Left hindlimb (tissue), 1 donor: ENCODE measurements at regions not wholly inside any gene's neighbourhood (a gene's known extent, or its start where the extent isn't known, plus 50 kb on each side); places are given as distances from the start of the nearest gene placed in this dataset.

Experiments used
- DNase-seq: peaks from one replicate; pipeline ENCODE4 v3.0.0-alpha.2; 2018

DNA sequence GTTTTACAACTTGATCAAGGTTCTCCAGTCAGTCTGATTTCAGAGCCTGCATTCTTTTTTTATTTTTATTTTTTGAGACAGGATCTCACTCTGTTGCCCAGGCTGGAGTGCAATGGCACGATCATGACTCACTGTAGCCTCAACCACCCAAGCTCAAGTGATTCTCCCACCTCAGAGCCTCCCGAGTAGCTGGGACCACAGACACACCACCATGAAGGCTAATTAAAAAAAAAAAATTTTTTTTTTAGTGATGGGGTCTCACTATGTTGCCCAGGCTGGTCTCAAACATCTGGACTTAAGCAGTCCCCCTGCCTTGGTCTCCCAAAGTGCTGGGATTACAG, 117.2 kb upstream of the NAV2 start:
- no peak for DNase-seq

DNA sequence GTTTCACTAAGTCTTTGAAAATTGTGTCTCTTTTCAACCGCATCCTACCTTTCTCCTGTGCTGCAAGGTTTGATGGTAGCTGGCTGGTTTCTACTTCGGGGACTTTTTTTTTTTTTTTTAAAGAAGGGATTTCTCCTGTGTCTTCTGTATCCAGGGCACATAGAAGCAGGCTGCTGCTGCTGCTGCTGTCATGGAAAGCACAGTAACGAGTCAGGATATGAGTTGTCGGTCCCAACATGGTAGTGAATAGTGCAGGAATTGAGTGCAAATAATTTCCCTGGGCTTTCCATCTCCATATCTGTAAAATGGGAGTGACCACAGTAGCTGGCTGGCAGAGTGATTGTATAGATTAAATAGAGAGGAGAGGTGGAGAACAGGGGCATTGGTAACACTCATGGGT, 118.3 kb upstream of the NAV2 start:
- no peak for DNase-seq

DNA sequence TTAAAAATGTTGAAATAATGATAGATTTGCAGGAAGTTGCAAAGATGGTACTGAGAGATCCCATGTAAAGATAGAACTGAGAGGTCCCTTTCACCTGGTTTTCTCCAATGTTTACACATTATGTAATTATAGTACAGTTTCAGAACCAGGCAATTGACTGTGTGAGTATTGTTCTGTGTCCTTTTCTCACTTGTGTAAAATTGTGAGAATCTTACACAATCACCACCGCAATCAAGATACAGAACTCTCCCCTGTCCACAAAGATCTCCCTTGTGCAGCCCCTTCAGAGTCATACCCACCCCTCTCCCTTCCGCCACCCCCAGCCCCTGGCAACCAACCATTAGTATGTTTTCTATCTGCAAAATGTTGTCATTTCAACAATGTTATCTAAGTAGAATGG, 119.8 kb upstream of the NAV2 start:
- DNase-seq, result no peak

DNA sequence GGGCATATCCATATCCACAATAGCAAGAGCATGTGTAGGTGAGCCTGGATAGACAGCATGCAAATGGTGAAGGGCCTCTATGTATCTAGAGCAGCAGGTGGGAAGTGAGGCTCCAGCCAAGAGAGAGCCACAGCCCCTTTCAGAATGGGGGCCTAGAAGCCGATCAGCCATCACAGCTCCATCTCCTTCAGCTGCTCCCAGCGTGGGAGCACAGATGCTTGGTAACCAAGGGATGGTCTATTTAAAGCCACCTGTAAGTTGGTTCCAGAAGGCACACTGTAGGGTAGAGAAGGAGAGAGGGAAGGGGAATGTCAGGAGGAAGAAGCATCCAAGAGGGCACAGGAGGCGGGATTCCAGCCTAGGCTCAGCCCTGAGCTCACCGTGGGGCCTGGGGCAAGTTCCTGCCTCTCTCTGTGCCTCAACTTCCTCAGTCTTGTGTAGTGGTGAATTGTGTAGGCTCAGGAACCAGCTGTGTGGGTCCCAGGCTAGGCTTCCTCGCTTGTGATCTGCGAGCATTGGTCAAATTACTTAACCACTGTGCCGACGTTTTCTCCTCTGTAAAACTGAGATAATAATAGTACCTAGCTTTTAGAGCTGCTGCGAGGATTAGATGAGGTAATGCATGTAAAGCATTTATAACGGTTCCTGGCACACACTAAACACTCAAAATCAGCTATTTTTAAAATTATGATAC, 122.9 kb upstream of the NAV2 start:
- no peak for DNase-seq

DNA sequence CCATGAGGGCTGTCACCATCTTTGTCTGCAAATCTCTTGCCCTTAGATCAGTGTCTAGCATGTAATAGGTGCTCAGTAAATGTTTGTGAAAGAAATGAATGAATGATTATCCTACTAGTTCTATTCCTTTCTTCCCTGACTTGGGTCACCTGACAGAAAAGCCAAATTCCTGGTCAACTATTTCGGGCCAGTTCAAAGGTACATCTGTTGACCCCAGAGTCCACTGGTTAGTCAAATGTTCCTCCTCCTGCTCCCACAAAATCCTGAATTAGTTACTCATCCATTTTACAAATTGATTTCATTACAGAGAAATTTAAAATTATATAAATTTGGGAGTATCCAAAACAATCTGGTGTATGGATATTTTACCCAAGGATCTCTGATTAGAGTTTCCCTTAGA, 124.7 kb upstream of the NAV2 start:
- no peak for DNase-seq

DNA sequence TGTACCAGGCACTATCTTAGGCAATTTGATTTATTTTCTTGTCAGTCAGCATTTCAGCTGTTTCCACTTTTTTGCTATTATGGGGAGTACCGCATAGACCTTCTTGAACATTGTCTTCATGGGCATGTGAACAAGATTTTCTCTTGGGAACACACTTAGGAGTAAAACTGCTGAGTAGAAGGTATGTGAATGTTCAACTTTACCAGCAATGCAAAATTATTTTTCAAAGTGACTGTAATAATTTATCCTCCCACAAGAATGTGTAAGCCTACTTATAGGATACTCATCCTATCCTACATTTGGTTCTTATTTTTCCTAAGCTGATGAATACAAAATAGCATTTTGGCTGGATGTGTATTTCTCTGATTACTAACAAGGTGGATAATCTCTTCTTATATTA, 132.0 kb upstream of the NAV2 start:
- no peak for DNase-seq

DNA sequence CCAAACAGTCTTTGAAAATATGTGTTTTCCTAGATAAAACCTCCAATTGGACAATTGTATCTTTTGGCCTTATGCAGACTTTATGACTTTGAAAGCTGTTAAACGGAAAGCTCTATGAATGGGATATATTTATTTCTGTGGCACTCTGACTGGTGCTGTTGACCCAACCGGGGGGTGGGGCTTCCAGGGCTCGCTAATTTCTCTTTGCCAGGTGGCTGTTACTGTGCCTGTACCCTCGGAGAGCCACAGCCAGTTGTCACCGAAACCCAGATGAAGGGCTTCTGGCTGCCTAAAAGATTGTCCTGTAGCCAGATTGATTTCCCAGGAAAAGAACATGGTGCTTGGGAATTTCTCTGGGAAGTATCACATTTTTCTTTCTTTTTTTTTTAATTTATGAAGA, 132.7 kb upstream of the NAV2 start:
- DNase-seq, result no peak

DNA sequence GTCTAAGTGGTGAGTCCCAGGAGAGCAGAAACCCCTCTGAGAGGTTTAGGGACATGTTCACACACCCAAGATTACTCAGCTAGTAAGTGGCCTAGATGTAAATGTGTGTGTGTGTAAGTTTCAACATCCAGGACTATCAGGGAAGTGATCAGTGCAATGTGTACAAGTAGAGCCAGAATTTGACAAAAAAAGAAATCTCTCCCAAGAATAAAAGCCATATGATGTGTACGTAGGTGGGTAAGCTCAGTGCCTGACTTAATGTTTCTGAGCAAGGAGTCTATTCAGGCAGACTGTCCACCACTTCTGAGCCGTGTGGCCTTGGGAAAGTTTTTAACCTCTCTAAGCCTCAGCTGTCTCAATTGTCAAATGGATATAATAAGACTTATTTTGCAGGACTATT, 133.8 kb upstream of the NAV2 start:
- DNase-seq, result no peak

DNA sequence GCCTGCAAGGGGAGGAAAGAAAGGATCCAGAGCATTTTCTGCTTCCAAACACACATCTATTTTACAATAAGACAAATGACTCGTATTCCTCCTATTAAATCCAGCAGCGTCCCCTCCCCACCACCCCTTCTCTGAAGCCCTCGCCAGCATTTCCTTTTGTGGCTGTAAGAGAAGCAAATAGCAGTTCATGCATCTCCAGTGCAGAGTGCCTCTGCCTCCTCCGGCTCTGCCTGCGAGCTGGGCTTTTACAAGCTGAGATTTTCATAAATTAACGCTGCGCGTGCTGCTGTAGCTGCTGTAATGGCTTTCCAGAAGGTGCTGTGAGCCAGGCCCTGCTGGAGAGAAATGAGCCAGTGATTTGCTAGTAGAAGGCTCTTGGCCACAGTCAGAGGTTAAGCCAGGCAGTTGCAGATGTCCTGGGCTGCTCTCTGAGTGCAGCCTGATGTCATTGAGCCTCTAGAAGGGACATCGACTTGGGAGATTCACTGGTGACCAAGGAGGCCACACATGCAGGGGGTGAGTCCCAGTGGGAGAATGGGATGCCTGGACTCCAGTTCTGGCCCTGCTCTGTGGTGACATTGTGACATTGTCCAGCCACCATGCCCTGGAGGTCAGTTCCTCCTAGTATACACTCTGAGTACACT, 134.5 kb upstream of the NAV2 start:
- peak; percentile 77 for DNase-seq

DNA sequence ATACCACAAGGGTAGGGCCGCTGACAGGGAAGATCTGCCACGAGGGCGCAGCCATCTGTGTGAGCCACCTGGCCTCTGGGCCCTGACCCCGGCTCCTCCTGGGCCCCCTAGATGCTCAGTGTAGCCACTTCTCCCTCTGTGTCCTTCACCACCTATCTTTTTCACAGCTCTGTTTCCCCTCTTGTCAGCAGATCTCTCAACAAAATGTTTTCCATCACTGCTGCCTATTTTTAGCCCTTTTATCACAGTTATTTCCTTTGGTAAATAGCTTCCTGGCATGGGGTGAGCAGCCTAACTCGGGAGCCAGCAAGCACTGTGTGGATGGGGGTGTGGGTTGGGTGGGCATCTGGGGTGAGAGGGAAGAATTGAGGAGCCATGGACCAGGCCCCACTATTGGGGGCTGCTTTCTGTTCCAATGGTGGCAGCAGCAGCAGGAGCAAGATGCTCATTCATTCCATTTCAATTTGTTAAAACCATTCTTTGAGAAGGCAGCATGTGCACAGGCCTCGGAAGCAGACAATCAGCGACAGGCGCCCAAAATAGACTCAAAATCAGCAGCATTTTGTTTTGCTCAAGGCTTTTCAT, 135.2 kb upstream of the NAV2 start:
- DNase-seq, result no peak

DNA sequence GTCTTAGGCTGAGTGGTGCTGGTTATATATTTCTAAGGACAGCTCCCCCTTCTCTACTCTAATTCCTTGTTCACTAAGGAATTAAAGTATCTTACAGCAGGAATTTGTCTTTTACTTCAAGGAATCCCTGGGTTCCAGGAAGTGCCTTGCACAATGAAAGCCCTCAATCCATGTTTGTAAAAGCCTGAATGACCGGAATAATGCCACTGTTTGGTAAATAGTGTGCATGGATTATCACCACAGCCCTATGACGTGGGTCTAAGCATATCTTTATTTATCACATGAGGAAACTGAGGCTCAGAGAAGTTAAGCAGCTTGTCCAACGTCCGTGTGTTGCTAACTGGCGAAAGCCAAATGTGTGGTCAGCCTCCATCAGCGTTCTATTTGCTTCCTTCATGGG, 135.7 kb upstream of the NAV2 start:
- no peak for DNase-seq

DNA sequence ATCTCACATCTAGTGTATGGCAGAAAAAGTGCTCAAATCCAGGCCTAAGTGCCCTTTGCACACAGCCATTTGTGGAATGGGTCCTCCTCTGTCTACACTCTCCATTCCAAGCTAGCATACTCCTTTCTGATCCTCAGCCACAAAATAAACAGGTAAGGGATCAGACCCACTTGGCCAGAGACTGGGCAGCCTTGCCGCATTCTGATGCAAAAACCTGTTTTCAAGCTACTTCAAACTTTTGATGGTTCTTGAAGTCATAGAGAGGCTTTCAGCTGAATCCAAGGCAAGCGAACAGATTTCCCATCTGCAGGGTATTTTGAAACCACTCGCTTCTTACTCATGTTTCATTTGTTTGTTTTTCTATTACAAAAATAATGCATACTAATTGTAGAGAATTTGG, 136.6 kb upstream of the NAV2 start:
- no peak for DNase-seq

DNA sequence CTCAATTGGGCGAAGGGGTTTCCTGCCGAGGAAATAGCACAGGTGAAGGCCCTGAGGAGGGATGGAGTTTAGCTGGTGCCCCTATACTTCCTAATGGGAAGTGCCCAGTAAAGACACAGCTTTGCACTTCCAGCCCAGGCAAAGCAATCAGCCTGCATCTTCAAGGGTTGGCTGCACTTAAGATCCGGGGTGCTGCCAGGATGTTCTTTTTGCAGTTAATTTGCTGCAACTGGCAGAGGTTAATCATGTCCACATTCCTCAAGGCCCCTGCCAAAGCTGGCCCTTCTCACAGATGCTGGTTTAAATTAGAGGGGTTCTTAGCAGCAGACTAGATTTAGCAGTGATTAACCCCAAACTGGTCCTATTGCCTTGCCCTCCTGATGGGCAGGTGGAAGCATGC, 137.7 kb upstream of the NAV2 start:
- no peak for DNase-seq

DNA sequence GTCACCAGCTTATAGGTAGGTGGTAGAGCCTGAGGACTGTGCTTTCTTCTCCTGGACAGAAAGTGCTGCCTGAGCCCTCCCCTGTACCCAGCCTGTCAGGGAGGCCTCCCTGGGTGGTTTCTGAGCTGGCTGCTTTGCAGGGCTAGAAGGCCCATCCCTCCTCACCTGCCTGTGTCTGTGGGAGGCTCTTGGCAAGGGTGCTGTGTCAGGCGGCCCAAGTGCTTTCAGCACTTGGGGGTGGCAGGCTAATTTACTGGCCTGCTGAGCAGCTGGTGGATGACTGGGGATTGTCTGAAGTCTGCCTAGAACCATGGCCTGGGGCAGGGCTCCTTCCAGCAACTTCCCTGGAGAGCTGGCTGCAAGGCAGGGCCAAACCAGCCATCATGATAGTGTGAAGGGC, 139.0 kb upstream of the NAV2 start:
- DNase-seq, result peak; percentile 34

DNA sequence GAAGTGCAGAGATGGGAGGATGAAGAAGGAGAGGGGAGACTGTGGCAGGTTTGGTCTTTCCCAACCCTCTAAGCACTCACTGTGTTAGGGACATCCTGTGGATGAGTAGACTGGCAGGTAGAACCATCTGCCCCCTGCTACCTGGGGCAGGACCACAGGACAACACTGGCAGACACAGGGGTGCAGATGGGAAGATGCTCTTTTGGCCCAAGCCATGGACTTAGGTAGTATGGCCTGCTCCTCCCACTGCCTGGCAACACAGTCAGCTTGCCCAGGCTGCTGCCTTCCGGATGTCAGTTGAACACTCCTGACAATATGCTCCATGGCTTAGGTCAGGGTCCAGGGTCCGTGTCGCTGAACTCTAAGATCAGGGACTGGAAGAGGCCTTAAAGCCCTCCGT, 140.7 kb upstream of the NAV2 start:
- no peak for DNase-seq

DNA sequence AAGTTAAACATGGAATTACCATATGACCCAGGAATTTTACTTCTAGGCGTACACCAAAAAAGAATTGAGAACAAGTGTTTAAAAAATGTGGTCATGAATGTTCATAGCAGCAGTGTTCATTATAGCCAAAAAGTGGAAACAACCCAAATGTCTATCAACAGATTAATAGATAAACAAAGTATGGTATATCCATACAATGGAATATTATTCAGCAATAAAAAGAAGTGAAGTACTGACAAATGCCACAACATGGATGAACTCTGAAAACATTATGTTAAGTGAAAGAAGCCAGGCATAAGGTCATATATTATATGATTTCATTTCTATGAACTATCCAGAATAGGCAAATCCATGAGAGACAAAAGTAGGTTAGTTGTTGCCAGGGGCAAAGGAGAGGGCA, 141.7 kb upstream of the NAV2 start:
- DNase-seq, result no peak

DNA sequence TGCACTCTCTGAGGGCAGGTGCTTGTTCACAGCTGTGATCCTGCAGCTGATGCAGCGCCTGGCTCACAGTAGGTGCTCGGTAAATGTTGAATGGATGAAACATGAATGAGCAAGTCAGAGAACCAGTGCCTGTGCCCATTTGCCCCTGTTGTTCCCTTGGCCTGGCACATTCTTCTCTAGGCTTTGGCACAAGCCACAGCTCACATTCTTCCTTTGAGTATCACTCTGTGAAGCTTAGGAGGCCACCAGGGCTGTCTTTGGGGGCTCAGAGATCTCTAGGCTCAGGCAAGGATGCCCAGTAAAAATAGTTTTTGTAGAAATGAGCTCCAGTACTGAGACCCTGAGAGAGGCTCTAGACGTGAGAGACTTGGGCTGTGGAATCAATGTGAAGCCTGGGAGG, 144.6 kb upstream of the NAV2 start:
- DNase-seq, result no peak

DNA sequence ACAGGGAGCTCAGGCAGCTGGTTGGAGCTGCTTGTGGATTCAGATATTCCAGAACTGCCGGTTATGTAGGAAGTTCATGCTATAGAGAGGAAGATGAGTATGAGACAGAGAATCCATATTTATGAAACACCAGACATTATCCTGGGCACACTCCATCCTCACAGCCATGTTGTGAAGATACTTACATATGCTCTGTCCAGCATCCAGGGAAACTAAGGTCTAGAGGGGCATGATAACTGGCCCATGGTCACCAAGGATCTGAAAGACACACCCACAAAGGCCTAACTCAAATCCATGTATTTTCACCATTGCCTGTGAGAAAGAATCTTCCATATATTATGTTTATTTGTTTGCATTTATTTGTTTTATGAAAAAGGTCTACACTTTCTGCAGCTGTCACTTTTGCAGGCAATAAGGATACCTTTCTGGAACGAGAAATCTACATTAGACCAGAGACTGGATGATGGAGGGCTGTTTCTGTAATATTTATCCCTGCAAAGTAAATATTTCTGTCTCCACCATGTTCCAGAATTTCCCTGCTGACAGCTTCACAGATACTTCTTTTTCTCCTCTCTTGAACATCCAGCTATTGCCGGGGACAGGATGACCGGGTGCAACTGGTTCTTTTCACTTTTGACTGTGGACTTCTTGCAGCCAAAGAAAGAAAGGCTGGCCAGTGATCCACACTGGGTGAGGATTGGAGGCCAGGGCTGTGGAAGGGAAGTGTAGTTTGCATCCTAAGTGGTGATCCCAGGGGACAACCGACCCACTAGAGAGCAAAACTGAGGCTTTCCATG, 145.9 kb upstream of the NAV2 start:
- no peak for DNase-seq

DNA sequence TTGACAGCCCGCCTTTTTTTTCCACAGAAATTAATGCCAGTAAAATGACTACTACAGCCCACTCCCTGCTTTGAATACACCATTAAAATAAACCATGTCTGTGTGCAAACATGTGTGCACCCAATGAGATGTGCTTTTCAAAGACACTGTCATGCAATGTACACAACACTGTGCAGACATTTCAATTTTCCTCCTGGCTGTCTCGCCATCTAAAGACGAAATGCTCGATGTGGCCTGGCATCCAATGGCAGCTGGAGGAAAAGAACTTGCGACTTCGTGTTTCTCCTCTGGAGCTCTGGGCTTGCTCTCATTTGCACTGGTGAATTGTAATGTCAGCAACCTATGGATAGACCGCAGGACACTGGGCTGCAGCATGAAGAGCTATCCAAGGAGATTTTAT, 147.0 kb upstream of the NAV2 start:
- no peak for DNase-seq

DNA sequence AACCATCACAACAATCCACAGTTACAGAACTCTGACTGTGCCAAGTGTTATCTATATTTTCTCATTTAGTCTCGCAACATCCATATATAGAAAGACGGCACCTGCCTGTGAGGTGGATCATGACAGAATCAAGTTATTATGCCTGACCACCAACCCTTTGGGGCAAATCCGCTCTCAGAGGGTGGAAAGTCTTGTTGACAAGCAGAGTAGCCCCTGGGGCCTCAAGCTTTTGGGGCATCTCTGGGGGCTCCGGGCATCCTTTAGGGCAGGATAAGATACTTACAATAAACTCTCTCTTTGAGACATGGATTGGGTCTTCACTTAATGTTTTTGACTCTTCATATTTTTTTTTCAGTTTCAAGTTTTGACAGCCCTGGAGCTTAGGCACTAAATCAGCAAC, 150.5 kb upstream of the NAV2 start:
- DNase-seq, result no peak

DNA sequence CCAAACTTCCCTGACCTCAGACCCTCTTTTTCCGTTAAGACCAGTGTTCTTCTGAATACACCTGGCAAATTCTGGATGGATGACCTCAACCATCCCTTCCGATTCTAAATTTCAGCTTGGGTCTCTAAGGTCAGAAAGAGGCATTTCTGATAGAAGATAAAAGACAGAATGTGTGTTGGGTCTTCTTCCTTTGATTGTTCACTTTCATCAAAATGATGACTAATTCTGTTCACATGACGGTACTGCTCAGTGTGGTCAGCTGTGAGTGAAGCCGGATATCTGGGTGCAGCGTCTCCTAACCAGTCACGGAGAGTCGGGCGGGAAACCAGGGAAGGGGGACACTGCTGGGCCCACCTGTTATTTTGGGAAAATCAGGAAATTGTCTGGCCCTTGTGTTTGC, 151.6 kb upstream of the NAV2 start:
- DNase-seq, result no peak

DNA sequence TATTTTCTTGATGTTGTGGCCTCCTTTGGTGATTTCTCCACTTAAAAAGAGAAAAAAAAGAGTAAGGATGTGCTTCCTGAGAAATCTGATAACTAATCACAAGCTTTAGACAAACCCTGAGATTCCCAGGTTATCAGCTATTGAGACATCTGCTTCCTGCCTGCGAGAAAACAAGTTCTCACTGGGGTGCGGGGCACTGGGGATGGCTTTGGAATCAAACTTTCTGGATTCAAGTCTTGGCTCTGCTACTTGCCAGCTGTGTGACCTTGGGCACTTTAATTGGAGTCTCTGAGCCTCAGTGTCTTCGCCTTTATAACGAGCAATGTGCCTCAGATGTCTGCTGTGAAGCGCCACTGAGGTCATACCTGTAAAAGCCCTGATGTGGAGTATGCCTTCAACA, 152.5 kb upstream of the NAV2 start:
- DNase-seq, result no peak

DNA sequence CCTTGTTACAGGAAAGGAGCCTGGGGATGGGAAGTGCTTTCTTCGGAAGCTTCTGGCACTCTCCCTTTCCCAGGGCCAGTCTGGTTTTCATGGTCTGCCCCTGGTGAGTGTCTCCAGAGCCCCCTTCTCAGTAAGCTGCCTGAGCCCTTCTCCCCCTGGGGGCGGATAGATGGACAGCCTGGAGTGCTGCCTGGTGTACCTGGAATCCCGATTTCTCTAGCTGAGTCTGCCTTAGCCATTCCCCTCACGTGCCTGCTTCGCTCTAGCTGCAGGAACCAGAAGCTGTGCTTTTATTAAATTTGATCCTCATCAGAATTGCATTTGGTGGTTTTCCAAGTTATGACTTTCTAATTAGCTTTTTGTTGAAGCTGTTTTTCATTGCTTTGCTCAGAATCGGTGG, 152.9 kb upstream of the NAV2 start:
- no peak for DNase-seq
